ENCODE measurements at regions not wholly inside any gene's neighbourhood (a gene's known extent, or its start where the extent isn't known, plus 50 kb on each side); places are given as distances from the start of the nearest gene placed in this dataset.
A peak's percentile ranks its signal among the peaks of the same experiment; 100 is the strongest.
"Not testable (repeated sequence)": the region's sequence is repeated elsewhere in the genome, so short reads cannot be mapped to it uniquely, and the experiment has no call there.

- no peak for DNase-seq (ENCODE audit: low spot score)
Measured at GRCh38 chr6:114651611-114652010, 308.8 kb upstream of the HS3ST5 start.

- no peak for DNase-seq (ENCODE audit: low spot score)
Measured at GRCh38 chr6:114650891-114651290, 308.1 kb upstream of the HS3ST5 start.

- DNase-seq (ENCODE audit: low spot score), result peak; percentile 13
Measured at GRCh38 chr6:114649298-114649697, 306.5 kb upstream of the HS3ST5 start.

- DNase-seq (ENCODE audit: low spot score), result no peak
Measured at GRCh38 chr6:114648847-114649246, 306.0 kb upstream of the HS3ST5 start.

- no peak for DNase-seq (ENCODE audit: low spot score)
Measured at GRCh38 chr6:114638341-114638740, 295.5 kb upstream of the HS3ST5 start.

GRCh38 chr6:114634016-114634415 is 291.2 kb upstream of the HS3ST5 start:
- no peak for DNase-seq (ENCODE audit: low spot score)

- not testable (repeated sequence) for DNase-seq (ENCODE audit: low spot score)
Measured at GRCh38 chr6:114626226-114626625, 283.4 kb upstream of the HS3ST5 start.

GRCh38 chr6:114619621-114620200 is 276.9 kb upstream of the HS3ST5 start:
- no peak for DNase-seq (ENCODE audit: low spot score)

- no peak for DNase-seq (ENCODE audit: low spot score)
Measured at GRCh38 chr6:114611696-114612095, 268.9 kb upstream of the HS3ST5 start.

GRCh38 chr6:114608091-114608490 is 265.3 kb upstream of the HS3ST5 start:
- no peak for DNase-seq (ENCODE audit: low spot score)

GRCh38 chr6:114605656-114606055 is 262.8 kb upstream of the HS3ST5 start:
- DNase-seq (ENCODE audit: low spot score), result no peak

GRCh38 chr6:114600381-114600780 is 257.6 kb upstream of the HS3ST5 start:
- DNase-seq (ENCODE audit: low spot score), result no peak

GRCh38 chr6:114595591-114595990 is 252.8 kb upstream of the HS3ST5 start:
- DNase-seq (ENCODE audit: low spot score), result no peak

GRCh38 chr6:114595186-114595585 is 252.4 kb upstream of the HS3ST5 start:
- DNase-seq (ENCODE audit: low spot score), result no peak

GRCh38 chr6:114592506-114592905 is 249.7 kb upstream of the HS3ST5 start:
- no peak for DNase-seq (ENCODE audit: low spot score)

GRCh38 chr6:114588726-114589125 is 245.9 kb upstream of the HS3ST5 start:
- DNase-seq (ENCODE audit: low spot score), result no peak

- no peak for DNase-seq (ENCODE audit: low spot score)
Measured at GRCh38 chr6:114586298-114586697, 243.5 kb upstream of the HS3ST5 start.

GRCh38 chr6:114581293-114581692 is 238.5 kb upstream of the HS3ST5 start:
- DNase-seq (ENCODE audit: low spot score), result no peak

GRCh38 chr6:114580882-114581281 is 238.1 kb upstream of the HS3ST5 start:
- DNase-seq (ENCODE audit: low spot score), result no peak

GRCh38 chr6:114579486-114579885 is 236.7 kb upstream of the HS3ST5 start:
- DNase-seq (ENCODE audit: low spot score), result no peak

- no peak for DNase-seq (ENCODE audit: low spot score)
Measured at GRCh38 chr6:114577109-114577508, 234.3 kb upstream of the HS3ST5 start.

GRCh38 chr6:114576330-114576729 is 233.5 kb upstream of the HS3ST5 start:
- no peak for DNase-seq (ENCODE audit: low spot score)

GRCh38 chr6:114569669-114570068 is 226.8 kb upstream of the HS3ST5 start:
- no peak for DNase-seq (ENCODE audit: low spot score)

- DNase-seq (ENCODE audit: low spot score), result no peak
Measured at GRCh38 chr6:114564302-114564933, 221.6 kb upstream of the HS3ST5 start.

Data from mucosa of gallbladder (tissue), 1 donor.